A673 (cell line): ENCODE measurements at regions not wholly inside any gene's neighbourhood (a gene's known extent, or its start where the extent isn't known, plus 50 kb on each side); places are given as distances from the start of the nearest gene placed in this dataset.

Source experiments
- BruUV-seq: library from RNA; stranded (reverse); fragments of 400-500 nt; replicated peaks from 2 replicates; lab custom pipeline; 2021; lab: Mats Ljungman, UMichigan
- CTCF ChIA-PET: fragments of 300-600 bp; sonication (Branson Sonifier 250); formaldehyde crosslinking; loops from one replicate; lab custom pipeline; 2022; ENCODE audit warnings: antibody characterized with exemption; lab: Charles Lee
- POLR2A ChIA-PET: fragments of 300-600 bp; sonication (Branson Sonifier 250); formaldehyde crosslinking; loops from one replicate; lab custom pipeline; 2022; ENCODE audit warnings: antibody characterized with exemption; ENCODE audit not compliant: low non-redundant PET; lab: Charles Lee
- DNase-seq: peaks from one replicate; pipeline ENCODE4 v3.0.0-alpha.2; 2015; ENCODE audit warnings: low spot score
- H3K27ac ChIP-seq: fragments of 200-600 bp; sonication (generic); 2 replicates; pipeline ENCODE4 v1.5.1; 2016; ENCODE audit warnings: mixed run types, low read depth, mild to moderate bottlenecking, mixed read lengths, antibody characterized with exemption, low read length; ENCODE audit not compliant: poor library complexity, severe bottlenecking
- H3K27me3 ChIP-seq: fragments of 200-600 bp; sonication (generic); replicated peaks from 2 replicates; pipeline ENCODE4 v1.6.1; 2017; ENCODE audit warnings: mixed run types, low read depth, mild to moderate bottlenecking, mixed read lengths, antibody characterized with exemption, low read length; ENCODE audit not compliant: insufficient read depth, poor library complexity
- H3K36me3 ChIP-seq: fragments of 200-600 bp; sonication (generic); 2 replicates; pipeline ENCODE4 v1.6.1; 2016; ENCODE audit warnings: mixed run types, mild to moderate bottlenecking, mixed read lengths, antibody characterized with exemption, low read length; ENCODE audit not compliant: insufficient read depth, poor library complexity, severe bottlenecking
- H3K4me1 ChIP-seq: fragments of 200-600 bp; sonication (generic); 2 replicates; pipeline ENCODE4 v1.6.1; 2017; ENCODE audit warnings: mixed run types, mild to moderate bottlenecking, mixed read lengths, antibody characterized with exemption, low read length; ENCODE audit not compliant: insufficient read depth, poor library complexity, severe bottlenecking
- H3K4me3 ChIP-seq: fragments of 200-600 bp; sonication (generic); 2 replicates; pipeline ENCODE4 v1.5.1; 2016; ENCODE audit warnings: low read depth, mixed run types, mild to moderate bottlenecking, mixed read lengths, low read length; ENCODE audit not compliant: poor library complexity, severe bottlenecking
- H3K9me3 ChIP-seq: fragments of 200-600 bp; sonication (generic); 2 replicates; pipeline ENCODE4 v1.6.1; 2016; ENCODE audit warnings: mixed run types, low read depth, mild to moderate bottlenecking, mixed read lengths, antibody characterized with exemption, low read length; ENCODE audit not compliant: poor library complexity, severe bottlenecking
- EZH2 ChIP-seq: fragments of 200-600 bp; sonication (generic); IDR thresholded peaks from 2 replicates; pipeline ENCODE4 v1.6.1; 2017; ENCODE audit warnings: borderline replicate concordance, low read depth, mild to moderate bottlenecking, mixed read lengths, antibody characterized with exemption, low read length; ENCODE audit not compliant: poor library complexity, severe bottlenecking
- intact Hi-C: fragments of 100-400 bp; cut with micrococcal nuclease; formaldehyde crosslinking; loops from one replicate; pipeline ENCODE4 v1.10.0; 2022; ENCODE audit not compliant: unreplicated experiment
- TF ChIP-seq, protein P1 (sequence below): fragments of 300-800, 200-600 bp; sonication (generic); conservative IDR thresholded peaks from 2 replicates; pipeline ENCODE4 v1.5.1; 2017; ENCODE audit warnings: low read depth, mild to moderate bottlenecking, antibody characterized with exemption, low read length, moderate library complexity, mixed read lengths

DNA sequence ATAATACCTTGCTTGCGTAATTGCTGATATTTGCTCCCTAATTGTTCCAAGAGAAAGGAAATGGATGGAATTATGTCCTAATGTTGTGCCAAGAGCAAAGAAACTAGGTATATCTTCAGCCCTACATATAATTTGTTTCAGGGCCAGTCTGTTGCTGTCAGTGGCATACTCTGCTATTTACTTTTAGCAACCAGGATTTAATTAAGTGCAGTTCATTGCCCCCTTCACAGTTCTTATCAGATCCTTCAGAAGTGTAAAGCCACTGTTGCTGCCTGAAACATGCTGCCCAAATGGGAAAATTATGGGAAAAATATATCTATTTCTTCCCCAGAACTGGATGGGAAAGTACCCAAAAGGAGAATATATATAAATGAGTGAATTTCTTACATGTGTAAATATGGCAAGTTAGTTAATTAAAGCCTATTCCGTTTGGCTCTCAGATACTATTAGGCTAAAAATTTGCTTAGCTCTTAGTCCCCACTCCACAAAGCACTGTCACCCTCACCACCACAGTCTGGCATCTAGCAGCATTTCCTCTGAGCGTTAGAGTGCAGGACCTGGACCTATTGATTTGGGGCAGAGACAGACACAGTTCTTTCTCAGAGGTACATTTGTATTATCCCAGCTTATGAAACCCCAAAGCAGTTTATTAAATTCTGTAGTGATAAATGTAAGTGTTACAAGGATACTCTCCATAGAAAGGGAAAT is 72.8 kb upstream of the DTNA start:
- intact Hi-C loops: loop anchor here (10.0 kb wide), 1 partner anchor 512 kb away; no protein-coding TSS in a partner anchor

DNA sequence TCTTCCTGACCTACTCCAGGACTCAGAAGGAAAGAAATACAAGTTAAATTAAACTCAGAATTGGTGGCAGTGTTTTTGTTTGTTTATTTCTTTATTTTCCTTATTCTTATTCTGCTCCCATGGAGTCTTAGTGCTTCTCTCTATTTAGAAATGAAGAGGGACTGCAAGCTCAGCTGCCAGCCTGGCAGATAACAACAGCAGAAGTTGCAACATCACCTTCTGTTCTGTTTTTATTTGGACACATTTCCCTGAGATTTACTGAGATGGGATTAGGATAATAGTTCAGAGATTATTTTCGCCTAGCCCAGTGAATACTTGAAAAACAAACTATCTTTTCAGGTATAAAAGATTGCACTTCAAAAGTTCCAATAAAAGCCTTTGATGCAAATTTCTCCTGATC is 70.4 kb upstream of the DTNA start:
- CTCF ChIA-PET: no interaction called here
- intact Hi-C loops: loop anchor here (5.0 to 10.0 kb wide), 3 partner anchors 32 to 515 kb away; no protein-coding TSS in a partner anchor
- Histone ChIP-seq H3K4me3 (no peak overlapping the region), H3K4me1 (no peaks in the 10 kb centered on the region), H3K9me3 (no peaks in the 10 kb centered on the region), H3K27me3 (no peaks in the 10 kb centered on the region), H3K36me3 (no peaks in the 10 kb centered on the region), H3K27ac (no peak overlapping the region)
- TF ChIP-seq, protein P1, sequence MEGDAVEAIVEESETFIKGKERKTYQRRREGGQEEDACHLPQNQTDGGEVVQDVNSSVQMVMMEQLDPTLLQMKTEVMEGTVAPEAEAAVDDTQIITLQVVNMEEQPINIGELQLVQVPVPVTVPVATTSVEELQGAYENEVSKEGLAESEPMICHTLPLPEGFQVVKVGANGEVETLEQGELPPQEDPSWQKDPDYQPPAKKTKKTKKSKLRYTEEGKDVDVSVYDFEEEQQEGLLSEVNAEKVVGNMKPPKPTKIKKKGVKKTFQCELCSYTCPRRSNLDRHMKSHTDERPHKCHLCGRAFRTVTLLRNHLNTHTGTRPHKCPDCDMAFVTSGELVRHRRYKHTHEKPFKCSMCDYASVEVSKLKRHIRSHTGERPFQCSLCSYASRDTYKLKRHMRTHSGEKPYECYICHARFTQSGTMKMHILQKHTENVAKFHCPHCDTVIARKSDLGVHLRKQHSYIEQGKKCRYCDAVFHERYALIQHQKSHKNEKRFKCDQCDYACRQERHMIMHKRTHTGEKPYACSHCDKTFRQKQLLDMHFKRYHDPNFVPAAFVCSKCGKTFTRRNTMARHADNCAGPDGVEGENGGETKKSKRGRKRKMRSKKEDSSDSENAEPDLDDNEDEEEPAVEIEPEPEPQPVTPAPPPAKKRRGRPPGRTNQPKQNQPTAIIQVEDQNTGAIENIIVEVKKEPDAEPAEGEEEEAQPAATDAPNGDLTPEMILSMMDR: no peak
- no peak for TF ChIP-seq EZH2
- POLR2A ChIA-PET: no interaction called here
- DNase-seq: no peak
- no TSS peak for BruUV-seq

More for the DNA sequence above, 72.8 kb upstream of the DTNA start:
- no TSS peak for BruUV-seq
- CTCF ChIA-PET: no interaction called here
- POLR2A ChIA-PET: no interaction called here
- Histone ChIP-seq H3K27ac (no peak overlapping the region), H3K4me3 (no peak overlapping the region), H3K36me3 (no peaks in the 10 kb centered on the region), H3K9me3 (no peaks in the 10 kb centered on the region), H3K27me3 (no peaks in the 10 kb centered on the region), H3K4me1 (no peaks in the 10 kb centered on the region)
- TF ChIP-seq, protein P1: no peak
- TF ChIP-seq EZH2: no peak
- DNase-seq: no peak

DNA sequence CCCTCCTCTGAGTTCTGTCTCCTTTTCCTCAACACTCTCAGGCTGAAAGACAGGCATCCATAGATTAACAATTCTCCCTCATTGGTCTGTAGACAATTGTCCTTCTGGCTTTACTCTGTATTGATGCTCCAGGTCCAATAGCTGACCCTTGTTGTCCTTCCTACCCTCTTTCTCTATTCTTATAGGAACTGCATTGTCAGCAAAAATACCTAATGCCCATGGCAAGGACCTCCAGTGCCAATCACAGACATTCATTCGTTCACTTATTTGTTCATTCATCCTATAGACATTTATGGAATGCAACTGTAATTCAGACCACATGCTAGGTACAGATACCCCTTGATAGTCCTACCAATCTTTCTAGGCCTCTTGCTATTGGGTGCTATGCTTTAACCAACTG is 69.8 kb upstream of the DTNA start:
- no peak for TF ChIP-seq EZH2
- TF ChIP-seq, protein P1: no peak
- ChIA-PET CTCF (no interaction called here), POLR2A (no interaction called here)
- Histone ChIP-seq H3K27me3 (no peaks in the 10 kb centered on the region), H3K9me3 (no peaks in the 10 kb centered on the region), H3K36me3 (no peaks in the 10 kb centered on the region), H3K4me3 (no peak overlapping the region), H3K4me1 (no peaks in the 10 kb centered on the region), H3K27ac (no peak overlapping the region)
- intact Hi-C loops: loop anchor here (5.0 to 10.0 kb wide), 2 partner anchors 33 to 285 kb away; no protein-coding TSS in a partner anchor
- DNase-seq: no peak
- BruUV-seq: no TSS peak
